A673 (cell line): ENCODE measurements at regions not wholly inside any gene's neighbourhood (a gene's known extent, or its start where the extent isn't known, plus 50 kb on each side); places are given as distances from the start of the nearest gene placed in this dataset.

Experiments
- BruUV-seq: library from RNA; stranded (reverse); fragments of 400-500 nt; replicated peaks from 2 replicates; lab custom pipeline; 2021; lab: Mats Ljungman, UMichigan
- CTCF ChIA-PET: fragments of 300-600 bp; sonication (Branson Sonifier 250); formaldehyde crosslinking; loops from one replicate; lab custom pipeline; 2022; ENCODE audit warnings: antibody characterized with exemption; lab: Charles Lee
- POLR2A ChIA-PET: fragments of 300-600 bp; sonication (Branson Sonifier 250); formaldehyde crosslinking; loops from one replicate; lab custom pipeline; 2022; ENCODE audit warnings: antibody characterized with exemption; ENCODE audit not compliant: low non-redundant PET; lab: Charles Lee
- DNase-seq: peaks from one replicate; pipeline ENCODE4 v3.0.0-alpha.2; 2015; ENCODE audit warnings: low spot score
- H3K27ac ChIP-seq: fragments of 200-600 bp; sonication (generic); 2 replicates; pipeline ENCODE4 v1.5.1; 2016; ENCODE audit warnings: mixed run types, low read depth, mild to moderate bottlenecking, mixed read lengths, antibody characterized with exemption, low read length; ENCODE audit not compliant: poor library complexity, severe bottlenecking
- H3K27me3 ChIP-seq: fragments of 200-600 bp; sonication (generic); replicated peaks from 2 replicates; pipeline ENCODE4 v1.6.1; 2017; ENCODE audit warnings: mixed run types, low read depth, mild to moderate bottlenecking, mixed read lengths, antibody characterized with exemption, low read length; ENCODE audit not compliant: insufficient read depth, poor library complexity
- H3K36me3 ChIP-seq: fragments of 200-600 bp; sonication (generic); 2 replicates; pipeline ENCODE4 v1.6.1; 2016; ENCODE audit warnings: mixed run types, mild to moderate bottlenecking, mixed read lengths, antibody characterized with exemption, low read length; ENCODE audit not compliant: insufficient read depth, poor library complexity, severe bottlenecking
- H3K4me1 ChIP-seq: fragments of 200-600 bp; sonication (generic); 2 replicates; pipeline ENCODE4 v1.6.1; 2017; ENCODE audit warnings: mixed run types, mild to moderate bottlenecking, mixed read lengths, antibody characterized with exemption, low read length; ENCODE audit not compliant: insufficient read depth, poor library complexity, severe bottlenecking
- H3K4me3 ChIP-seq: fragments of 200-600 bp; sonication (generic); 2 replicates; pipeline ENCODE4 v1.5.1; 2016; ENCODE audit warnings: low read depth, mixed run types, mild to moderate bottlenecking, mixed read lengths, low read length; ENCODE audit not compliant: poor library complexity, severe bottlenecking
- H3K9me3 ChIP-seq: fragments of 200-600 bp; sonication (generic); 2 replicates; pipeline ENCODE4 v1.6.1; 2016; ENCODE audit warnings: mixed run types, low read depth, mild to moderate bottlenecking, mixed read lengths, antibody characterized with exemption, low read length; ENCODE audit not compliant: poor library complexity, severe bottlenecking
- CTCF ChIP-seq: fragments of 300-800, 200-600 bp; sonication (generic); conservative IDR thresholded peaks from 2 replicates; pipeline ENCODE4 v1.5.1; 2017; ENCODE audit warnings: low read depth, mild to moderate bottlenecking, antibody characterized with exemption, low read length, moderate library complexity, mixed read lengths
- EZH2 ChIP-seq: fragments of 200-600 bp; sonication (generic); IDR thresholded peaks from 2 replicates; pipeline ENCODE4 v1.6.1; 2017; ENCODE audit warnings: borderline replicate concordance, low read depth, mild to moderate bottlenecking, mixed read lengths, antibody characterized with exemption, low read length; ENCODE audit not compliant: poor library complexity, severe bottlenecking
- intact Hi-C: fragments of 100-400 bp; cut with micrococcal nuclease; formaldehyde crosslinking; loops from one replicate; pipeline ENCODE4 v1.10.0; 2022; ENCODE audit not compliant: unreplicated experiment

- no TSS peak for BruUV-seq
- no peak for DNase-seq
- Histone ChIP-seq H3K36me3 (no peaks in the 10 kb centered on the region), H3K9me3 (no peaks in the 10 kb centered on the region), H3K27ac (no peak overlapping the region), H3K4me1 (no peaks in the 10 kb centered on the region), H3K4me3 (no peak overlapping the region), H3K27me3 (no peaks in the 10 kb centered on the region)
- ChIA-PET CTCF (no interaction called here), POLR2A (no interaction called here)
- intact Hi-C loops: no loop called here
- TF ChIP-seq CTCF (no peak), EZH2 (no peak)
Measured at GRCh38 chr16:59154295-59154694, 420.2 kb upstream of the GOT2 start.

- Histone ChIP-seq H3K27me3 (no peaks in the 10 kb centered on the region), H3K27ac (no peak overlapping the region), H3K9me3 (no peaks in the 10 kb centered on the region), H3K4me3 (no peak overlapping the region), H3K4me1 (no peaks in the 10 kb centered on the region), H3K36me3 (no peaks in the 10 kb centered on the region)
- no TSS peak for BruUV-seq
- no peak for DNase-seq
- TF ChIP-seq EZH2 (no peak), CTCF (no peak)
- CTCF ChIA-PET: interaction anchor here (0.5 kb wide), 1 partner anchor 483 kb away, joined by 3 read pairs; no protein-coding TSS in a partner anchor
- POLR2A ChIA-PET: no interaction called here
- intact Hi-C loops: no loop called here
Measured at GRCh38 chr16:59148769-59149155, 414.6 kb upstream of the GOT2 start.

- no peaks in the 10 kb centered on the region for H3K27me3 ChIP-seq
- POLR2A ChIA-PET: no interaction called here
- DNase-seq: no peak
- TF ChIP-seq EZH2 (no peak), CTCF (no peak)
- BruUV-seq: no TSS peak
- CTCF ChIA-PET: interaction anchor here (0.5 kb wide), 1 partner anchor 484 kb away, joined by 3 read pairs; no protein-coding TSS in a partner anchor
- no peak overlapping the region for H3K4me3 ChIP-seq
- intact Hi-C loops: no loop called here
- no peaks in the 10 kb centered on the region for H3K36me3 ChIP-seq
- H3K4me1 ChIP-seq: no peaks in the 10 kb centered on the region
- no peaks in the 10 kb centered on the region for H3K9me3 ChIP-seq
- H3K27ac ChIP-seq: no peak overlapping the region
Measured at GRCh38 chr16:59148056-59148768, 414.1 kb upstream of the GOT2 start.
